Retina (tissue), 1 donor: ENCODE measurements at regions not wholly inside any gene's neighbourhood (a gene's known extent, or its start where the extent isn't known, plus 50 kb on each side); places are given as distances from the start of the nearest gene placed in this dataset.
A peak's percentile ranks its signal among the peaks of the same experiment; 100 is the strongest.
"Not testable (repeated sequence)": the region's sequence is repeated elsewhere in the genome, so short reads cannot be mapped to it uniquely, and the experiment has no call there.

Experiments used
- DNase-seq: peaks from one replicate; pipeline ENCODE4 v3.0.0-alpha.2; 2016

DNA sequence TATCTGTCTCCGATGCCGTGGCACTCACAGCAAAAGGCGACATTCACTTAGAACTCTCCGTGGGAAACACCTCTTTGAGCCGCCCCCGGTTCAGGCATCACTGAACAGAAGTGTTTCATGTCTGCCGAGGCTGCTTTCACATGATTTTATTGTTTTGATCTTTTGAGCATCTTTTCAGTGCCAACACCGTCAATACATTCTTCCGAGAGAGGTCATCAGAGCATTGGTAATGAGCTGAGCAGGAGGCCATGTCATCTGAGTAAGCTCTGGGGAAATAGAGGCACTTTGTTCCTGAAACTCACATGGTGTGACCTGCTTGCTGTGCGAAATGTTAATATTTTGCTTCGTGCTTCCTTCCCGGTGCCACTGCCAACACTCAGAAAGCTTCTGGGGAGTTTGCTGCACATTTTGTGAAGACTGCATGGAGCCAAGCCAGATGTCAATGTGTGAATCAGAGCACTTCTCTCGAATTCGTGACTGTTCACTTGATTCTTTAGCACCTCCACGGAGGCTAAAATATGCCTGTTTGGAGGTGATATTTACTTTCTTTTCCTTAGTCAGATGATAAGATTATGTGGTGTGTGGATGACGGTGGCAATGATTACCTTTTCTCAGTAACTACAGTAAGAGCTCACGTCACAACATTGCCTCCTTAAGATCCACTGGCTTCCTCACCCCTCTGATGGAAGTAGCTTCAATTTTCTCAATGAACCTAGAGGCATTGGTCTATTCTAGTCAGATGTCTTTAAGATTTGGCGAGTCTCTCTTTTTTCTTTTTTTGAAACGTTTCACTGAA lies 222.3 kb upstream of the HS3ST1 start:
- DNase-seq, result peak; percentile 61

DNA sequence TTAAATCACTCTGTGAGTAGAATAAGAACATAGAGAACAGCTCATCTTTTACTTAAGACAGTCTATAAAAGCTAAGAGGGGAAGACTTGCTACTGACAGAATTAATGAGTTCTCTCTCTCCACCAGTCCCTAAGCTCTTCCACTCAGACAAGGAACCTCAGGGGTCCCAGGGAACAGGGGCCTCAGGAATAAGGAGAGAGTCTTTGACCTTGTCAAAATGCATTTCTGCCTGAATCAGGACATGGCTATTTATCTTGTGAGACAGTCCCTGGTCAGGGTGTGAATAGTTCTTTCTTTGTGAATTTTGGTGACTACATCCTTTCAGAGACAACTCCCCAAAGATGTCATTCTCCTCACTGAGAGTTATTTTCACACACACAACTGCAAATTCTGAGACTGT lies 218.7 kb upstream of the HS3ST1 start:
- peak; percentile 50 for DNase-seq

DNA sequence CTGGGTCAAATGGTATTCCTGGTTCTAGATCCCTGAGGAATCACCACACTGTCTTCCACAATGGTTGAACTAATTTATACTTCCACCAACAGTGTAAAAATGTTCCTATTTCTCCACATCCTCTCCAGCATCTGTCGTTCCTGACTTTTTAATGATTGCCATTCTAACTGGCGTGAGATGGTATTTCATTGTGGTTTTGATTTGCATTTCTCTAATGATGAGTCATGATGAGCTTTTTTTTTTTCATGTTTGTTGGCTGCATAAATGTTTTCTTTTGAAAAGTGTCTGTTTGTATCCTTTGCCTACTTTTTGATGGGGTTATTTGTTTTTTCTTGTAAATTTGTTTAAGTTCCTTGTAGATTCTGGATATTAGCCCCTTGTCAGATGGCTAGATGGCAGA lies 214.4 kb upstream of the HS3ST1 start:
- DNase-seq, result not testable (repeated sequence)

DNA sequence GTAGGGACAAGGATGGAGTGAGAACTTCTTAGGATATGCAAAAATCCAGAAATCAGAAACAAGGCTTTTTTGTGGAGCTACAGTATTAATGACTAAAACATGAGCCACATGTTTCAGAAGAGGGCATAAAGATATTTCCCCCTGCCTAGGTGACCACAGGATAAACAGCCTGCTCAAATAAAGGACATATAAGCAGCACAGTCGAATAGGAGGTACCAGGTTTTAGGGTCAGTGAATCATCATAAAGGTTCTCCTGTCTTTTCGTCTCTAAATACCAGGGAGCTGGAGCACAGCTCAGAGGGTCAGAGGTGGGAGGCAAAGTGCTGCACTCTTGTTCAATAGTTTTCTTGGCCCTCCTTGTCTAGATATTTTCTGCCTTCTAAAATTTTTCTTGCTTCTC lies 211.9 kb upstream of the HS3ST1 start:
- no peak for DNase-seq

DNA sequence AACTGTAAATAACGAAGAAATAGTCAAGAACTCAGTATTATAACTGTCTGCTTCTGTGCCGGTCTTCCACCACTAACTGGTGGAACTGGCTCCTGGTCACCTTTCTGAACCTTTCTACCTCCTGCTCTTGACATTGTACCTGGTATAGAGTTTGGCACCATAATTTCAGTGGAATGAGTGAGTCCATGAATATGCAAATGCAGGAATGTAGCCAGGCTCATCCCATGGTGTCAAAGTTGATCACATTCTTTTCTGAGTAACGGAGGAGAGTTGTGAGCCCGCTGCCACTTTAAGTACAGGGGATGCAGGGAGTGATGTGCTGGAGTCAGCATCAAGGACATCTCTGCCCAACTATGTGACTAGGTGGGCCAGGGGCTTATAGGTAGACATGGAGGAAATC lies 207.9 kb upstream of the HS3ST1 start:
- DNase-seq, result no peak

DNA sequence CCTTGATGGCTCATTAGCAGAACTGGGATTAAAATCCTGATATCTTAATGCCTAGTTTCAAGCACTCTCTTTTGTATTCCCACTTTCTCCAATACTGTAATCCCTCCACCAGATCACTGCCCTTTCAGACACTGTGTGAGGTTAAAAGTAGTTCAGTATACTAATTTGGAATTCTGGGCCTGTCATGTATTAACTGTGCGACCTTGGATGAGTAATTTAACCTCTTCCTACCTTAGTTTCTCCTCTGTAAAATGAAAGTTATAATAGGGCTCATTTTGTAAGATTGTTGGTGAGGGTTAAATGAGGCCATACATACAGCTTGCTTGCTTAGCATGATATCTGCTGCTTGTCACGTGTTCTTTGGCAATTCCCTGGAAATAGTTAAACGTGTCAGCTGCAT lies 207.3 kb upstream of the HS3ST1 start:
- no peak for DNase-seq

DNA sequence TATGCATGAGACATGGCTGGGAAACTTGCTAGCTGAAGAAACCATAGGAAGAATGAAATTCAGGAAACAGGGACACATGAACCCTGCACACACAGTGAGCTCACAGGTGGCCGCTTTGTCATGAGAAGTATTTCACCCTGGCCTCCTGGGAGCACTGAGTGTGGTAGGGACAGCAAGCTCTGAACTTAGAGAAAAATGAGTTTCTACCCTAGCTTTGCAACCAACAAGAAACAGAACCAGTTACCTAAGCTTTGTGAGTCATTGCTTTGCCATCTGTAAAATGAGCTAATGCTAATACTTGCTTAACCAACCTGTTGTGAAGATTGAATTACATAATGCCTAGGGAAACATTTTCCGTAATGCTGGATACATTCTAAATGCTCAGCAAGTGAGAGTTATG lies 206.6 kb upstream of the HS3ST1 start:
- DNase-seq, result no peak

DNA sequence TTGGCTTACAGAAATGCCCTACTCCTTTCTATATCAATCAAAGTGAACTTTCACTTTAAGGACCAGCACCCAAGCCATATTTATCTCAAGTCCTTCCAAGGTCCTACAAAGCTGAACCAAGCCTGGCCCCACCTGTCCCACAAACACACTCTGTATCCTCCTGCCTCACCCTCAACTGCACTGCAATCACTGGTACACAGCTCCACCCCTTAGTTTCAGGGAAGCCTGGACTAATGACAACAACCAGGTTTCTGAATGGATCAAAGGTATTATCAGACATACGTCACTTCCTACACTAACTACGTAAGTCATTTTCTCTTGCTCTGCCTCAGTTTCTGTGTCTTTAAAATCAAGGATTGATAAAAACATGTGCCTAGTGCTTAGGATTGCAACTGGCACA lies 205.6 kb upstream of the HS3ST1 start:
- no peak for DNase-seq

DNA sequence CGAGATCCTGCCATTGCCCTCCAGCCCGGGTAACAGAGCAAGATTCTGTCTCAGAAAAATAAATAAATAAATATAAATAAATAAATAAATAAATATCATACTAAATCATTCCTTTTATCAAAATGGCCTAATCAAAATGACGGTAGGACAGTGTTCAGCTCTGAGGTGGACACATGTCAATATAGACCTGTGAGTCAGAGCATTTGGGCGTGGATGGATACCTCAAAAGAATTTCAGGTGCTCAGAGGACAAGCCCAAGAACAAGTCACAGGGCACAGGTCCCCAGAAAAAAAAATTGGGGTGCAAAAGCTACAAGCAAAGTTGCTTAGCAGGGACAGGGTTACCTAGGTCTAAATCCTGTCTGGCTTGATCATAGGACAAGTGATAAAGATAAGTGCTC lies 204.7 kb upstream of the HS3ST1 start:
- DNase-seq, result no peak

DNA sequence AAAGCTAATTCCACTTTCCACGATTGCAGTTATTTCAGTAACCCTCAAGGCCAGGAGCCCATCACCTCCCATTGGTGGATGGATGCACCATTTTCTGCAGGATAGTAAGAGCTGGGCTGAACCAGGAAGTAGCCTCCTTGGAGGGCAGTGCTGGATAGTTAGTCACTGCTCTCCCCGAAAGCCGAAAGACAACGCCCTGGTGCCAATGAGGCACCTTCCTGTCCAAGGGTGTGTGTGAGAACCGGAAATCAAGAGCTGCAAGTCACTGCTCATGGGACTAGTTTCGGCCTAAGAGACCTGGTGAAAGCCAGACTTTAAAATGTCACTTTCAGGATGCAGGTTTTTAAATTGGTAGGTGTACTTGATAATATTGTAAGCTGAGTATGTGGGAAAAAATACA lies 203.8 kb upstream of the HS3ST1 start:
- DNase-seq, result no peak

DNA sequence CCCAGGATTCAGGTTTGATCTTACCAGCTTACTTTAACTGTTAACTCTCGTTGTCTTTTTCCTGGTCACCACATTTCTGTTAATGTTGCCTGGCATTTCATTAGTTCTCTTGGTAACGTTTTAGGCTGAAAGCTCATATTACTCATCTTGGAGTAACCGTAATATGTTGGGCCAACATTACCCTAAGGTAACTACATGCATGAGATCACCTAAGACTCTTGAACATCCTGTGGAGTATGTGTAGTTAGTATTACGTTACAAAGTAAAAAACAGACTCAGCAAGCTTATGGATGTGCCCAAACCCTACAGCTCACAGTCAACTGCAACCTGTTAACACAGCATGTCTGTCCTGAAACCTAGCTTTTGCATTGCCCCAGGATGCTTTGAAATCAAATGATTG lies 203.3 kb upstream of the HS3ST1 start:
- no peak for DNase-seq

DNA sequence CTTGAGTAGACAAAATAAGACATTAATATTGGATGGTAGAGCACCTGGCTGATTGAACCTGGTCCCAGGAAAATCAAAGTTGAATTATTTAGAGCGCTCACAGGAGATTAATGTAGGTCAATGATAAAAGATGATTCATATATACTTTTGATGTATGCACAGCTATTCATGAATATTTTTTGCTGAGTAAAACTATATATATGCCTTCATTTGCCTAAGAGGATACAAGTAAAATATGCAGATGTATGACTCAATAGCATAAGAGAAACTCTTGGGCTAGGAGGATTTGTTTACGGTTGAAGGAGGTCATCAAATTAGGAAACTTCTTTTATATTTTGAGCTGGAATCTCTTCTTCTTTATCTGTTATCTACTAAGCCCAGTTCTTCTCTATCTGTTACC lies 202.7 kb upstream of the HS3ST1 start:
- DNase-seq, result no peak

DNA sequence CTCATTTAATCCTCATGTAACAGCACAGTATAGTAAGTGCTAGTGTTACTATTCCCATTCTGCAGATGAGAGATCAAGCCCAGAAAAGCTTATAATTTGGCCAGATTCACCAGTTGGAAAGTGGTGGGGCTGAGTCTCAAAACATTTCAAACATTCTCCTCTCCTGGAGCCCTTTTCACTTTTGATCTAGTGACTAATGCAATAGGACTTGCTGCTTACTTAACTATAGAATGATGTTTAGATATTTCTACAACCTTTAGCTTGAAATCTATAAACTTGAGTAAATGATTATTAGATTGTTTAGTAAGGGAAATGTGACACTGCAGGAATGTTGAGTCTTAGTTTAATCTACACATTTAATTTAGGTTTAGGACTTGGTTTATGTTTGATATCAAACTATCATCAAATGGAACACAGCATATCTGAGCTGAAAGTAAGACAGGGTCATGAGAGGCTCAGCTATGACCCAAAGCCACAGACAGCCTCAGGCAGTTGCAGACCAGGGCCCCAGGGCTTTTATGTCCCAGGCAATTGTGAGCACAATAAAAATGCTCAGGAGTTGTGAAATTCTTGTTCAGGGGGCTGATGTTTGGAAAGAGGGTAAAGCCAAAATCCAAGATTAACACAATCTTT lies 199.5 kb upstream of the HS3ST1 start:
- DNase-seq, result no peak

DNA sequence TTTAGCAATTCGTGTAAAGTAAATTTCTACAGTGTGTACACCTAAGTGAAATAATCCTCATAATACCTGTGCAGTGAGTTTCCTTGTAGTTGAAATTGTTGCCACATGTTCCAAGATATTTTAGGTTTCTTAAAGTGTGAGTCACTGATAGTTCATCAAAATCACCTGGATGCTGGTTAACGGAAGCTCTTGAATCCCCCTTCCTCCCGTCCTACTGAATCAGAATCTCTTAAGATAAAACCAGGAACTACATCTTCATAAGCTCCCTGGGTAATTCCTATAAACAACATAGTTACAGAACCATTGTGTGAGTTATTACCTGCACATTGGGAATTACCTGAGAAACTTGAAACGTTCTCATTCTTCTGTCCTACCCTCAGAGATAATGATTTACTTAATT lies 197.4 kb upstream of the HS3ST1 start:
- DNase-seq, result no peak

DNA sequence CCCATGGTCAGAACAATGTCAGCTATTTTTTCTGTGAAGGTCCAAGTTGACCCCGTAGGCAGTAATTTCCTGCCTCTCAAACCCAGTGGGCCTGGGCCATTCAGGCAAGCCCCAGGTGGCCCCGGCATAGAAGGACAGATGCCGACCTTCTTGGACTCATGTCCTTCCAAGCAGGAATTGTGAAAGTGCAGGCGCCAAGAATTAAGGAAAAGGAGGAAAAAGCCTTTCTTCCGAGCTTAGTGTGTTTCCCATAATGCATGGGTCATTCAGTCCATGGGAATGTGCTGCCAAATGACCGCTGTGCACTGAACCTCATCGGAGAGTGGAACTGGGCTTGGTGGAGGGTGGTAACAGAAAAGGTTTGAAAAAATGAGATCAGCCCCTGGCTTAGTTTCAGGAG lies 196.5 kb upstream of the HS3ST1 start:
- DNase-seq, result no peak

DNA sequence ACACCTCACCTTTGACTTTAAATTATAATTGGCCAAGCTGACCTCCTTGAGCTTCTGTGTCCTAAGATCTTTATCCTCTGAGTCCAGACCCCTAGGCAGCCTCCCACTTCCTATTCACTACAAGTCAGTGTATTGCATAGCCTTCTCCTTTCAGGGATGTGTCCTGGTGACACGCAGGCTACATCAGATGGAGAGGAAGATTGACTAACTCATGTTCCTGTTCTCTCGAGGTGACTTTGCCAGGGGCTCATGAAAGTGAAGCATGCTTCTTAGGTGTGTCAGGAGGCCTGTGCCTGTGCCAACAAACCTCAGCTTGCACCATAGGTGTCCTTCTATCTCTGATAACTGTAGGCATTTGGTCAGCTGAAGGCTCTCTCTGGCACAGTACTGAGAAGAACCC lies 195.7 kb upstream of the HS3ST1 start:
- DNase-seq, result no peak

DNA sequence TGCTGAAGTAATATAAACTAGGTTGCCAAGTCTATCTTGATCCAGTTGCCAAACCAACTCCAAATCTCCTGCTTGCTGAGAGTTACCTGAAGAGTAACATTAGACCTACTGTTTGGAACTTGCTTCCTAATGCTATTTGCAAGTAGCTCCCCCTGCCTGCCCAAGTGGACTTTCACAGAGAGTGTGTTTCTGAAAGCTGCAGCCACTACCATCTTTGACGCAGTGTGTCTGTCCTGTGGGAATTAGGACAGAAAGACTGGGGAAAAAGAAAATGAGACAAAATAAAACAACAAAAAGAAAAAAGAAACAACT lies 195.0 kb upstream of the HS3ST1 start:
- no peak for DNase-seq

DNA sequence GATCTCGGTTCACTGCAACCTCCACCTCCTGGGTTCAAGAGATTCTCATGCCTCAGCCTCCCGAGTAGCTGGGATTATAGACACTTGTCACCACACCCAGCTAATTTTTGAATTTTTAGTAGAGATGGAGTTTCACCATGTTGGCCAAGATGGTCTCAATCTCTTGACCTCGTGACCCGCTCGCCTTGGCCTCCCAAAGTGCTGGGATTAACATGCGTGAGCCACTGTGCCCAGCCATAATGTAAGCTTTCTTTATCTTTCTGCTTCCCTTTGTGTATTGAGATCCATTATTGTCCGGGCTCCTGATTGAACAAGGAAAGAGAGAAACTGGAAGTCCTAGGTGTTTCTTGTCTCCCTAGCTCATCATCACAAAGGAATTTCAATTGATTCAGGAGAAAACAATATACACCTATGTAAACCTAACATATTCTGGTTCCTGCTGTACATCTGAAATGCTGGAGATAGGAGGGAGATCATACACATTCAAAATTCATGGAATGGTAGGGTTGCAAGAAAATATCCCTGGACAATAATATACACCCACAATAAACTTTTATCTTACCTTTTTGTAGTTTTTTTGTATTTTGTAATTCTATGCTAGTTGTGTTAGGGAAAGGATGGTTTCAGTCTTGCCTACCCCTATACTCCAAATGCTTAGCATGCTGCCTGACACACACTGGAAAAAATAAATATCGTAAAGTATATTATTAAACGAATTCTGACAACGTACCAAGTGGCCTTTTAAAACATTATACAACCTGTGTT lies 194.4 kb upstream of the HS3ST1 start:
- DNase-seq, result no peak

DNA sequence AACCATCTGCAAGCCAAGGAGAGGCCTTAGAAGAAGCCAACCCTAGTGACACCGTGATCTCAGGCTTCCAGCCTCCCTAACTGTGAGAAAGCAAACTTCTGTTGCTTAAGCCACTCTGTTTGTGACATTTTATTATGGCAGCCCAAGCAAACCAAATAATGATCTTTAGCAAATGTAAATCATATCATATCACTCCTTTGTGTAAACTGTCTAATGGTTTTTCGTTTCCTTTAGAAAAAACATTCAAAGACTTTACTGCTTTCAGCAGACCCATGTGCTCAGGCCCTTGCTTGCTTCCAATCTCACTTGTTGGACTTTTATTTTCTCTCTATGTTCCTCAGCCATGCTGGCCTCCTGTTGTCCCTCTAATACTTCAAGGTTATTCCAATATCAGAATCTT lies 192.2 kb upstream of the HS3ST1 start:
- no peak for DNase-seq

DNA sequence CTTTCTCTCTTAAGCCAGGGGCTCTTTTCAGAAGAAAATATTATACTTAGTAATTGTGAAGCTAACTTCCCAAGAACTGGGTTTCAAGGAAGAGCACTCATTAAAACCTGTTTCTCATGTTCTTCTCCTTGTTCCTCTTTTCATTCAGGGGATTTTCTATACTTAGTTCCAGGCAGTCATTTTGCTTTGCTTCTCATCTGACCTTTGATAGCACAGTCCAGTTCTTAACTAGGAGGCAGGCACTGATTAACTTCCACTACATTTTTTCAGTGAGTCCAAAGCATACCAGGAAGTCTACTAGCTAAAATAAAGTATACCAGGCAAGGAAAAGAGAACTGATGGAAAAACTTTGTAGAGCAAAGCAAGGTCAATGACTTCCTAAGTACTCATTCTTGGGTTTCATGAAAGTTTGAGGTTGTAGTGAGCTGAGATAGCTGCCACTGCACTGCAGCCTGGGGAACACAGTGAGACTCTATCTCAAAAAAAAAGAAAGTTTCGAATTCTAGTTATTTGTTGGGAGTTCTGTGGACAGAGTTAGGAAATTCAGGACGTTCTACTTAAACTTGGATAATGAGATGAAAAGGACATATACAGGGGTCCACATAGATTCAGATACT lies 190.1 kb upstream of the HS3ST1 start:
- DNase-seq, result no peak

DNA sequence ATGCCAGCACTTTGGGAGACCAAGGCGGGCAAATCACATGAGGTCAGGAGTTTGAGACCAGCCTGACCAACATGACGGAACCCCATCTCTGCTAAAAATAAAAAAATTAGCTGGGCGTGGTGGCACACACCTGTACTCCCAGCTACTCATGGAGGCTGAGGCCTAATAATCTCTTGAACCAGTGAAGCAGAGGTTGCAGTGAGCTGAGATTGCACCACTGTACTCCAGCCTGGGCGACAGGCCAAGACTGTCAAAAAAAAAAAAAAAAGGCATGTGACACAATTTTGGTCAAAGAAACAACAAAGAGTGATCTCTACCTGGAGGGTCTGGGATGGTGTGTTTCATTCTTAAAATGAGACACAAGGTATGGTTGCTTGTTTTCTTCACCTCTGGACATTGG lies 188.2 kb upstream of the HS3ST1 start:
- DNase-seq, result no peak

DNA sequence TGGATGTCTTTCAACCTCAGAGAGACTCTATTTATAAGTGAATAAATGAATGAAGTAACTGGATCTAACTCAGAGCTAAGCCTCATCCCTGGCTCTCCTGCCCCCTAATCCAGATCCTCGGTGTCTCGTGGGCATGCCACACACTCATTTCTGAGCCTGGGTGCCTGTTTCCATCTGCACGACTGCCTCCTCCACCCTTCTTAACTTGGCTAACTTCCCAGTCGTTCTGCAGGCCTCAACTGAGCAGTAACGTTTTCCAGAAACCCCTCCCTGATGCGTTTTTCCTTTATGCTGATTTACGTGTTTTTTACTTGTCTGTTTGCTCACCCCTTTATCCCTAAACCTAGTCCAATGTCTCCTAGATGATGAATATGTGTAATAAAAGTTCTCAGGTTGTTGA lies 186.9 kb upstream of the HS3ST1 start:
- DNase-seq, result no peak

DNA sequence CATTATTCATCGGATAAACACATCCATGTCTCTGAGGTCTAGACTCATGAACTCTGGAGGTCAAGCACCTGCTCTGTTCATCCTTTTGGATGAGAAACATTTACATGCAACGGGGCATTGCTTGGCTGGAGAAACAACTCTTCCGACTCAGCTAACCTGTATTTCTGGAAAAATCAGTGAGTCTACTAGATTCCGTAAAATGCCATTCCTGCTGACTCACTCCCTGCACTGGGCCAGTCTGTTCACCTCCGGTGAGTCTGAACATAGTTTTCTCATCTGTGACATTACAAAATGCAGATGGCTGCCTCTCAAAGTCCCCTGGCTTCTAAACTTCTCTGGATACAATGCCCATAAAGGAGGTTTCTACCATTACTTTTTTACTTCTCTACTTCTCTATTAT lies 185.7 kb upstream of the HS3ST1 start:
- no peak for DNase-seq

DNA sequence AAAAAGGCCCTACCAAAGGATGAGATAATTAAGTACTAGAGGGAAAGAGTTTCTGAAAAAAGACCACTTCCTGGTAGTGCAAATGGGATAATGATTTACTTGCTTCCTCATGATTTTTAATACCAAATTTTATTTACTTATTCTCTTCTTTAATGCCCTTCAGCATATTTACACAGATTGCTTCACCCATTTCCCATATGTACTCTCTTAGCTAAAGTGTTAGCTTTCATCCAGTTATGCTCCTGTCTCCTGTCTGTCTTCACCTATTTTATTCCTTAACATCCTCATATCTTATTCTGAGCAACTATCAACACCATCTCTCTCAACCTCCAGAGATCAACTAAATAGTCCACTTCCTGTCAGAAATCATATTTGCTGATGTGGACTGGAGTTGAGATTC lies 183.2 kb upstream of the HS3ST1 start:
- no peak for DNase-seq
